Activated CD4-positive, alpha-beta memory T cell treated with anti-CD3 and anti-CD28 coated beads for 36 hours (primary cell): ENCODE measurements at regions not wholly inside any gene's neighbourhood (a gene's known extent, or its start where the extent isn't known, plus 50 kb on each side); places are given as distances from the start of the nearest gene placed in this dataset.
A peak's percentile ranks its signal among the peaks of the same experiment; 100 is the strongest.

Experiments used
- CTCF ChIA-PET: fragments of 350-600 bp; sonication (Branson Sonifier 250); formaldehyde crosslinking; loops from one replicate; lab custom pipeline; 2021; ENCODE audit warnings: antibody characterized with exemption, inconsistent platforms; lab: Charles Lee
- POLR2A ChIA-PET: fragments of 350-600 bp; sonication (Branson Sonifier 250); formaldehyde crosslinking; loops from one replicate; lab custom pipeline; 2021; ENCODE audit warnings: antibody characterized with exemption; lab: Charles Lee
- DNase-seq: peaks from one replicate; pipeline ENCODE4 v3.0.0-alpha.2; 2020
- H3K27ac Mint-ChIP-seq: one replicate; pipeline ENCODE4 v1.8.0; 2021; ENCODE audit warnings: mixed read lengths
- H3K27me3 Mint-ChIP-seq: one replicate; pipeline ENCODE4 v1.8.0; 2021; ENCODE audit warnings: mixed read lengths
- H3K36me3 Mint-ChIP-seq: one replicate; pipeline ENCODE4 v1.8.0; 2021; ENCODE audit warnings: mixed read lengths
- H3K4me1 Mint-ChIP-seq: one replicate; pipeline ENCODE4 v1.8.0; 2021; ENCODE audit warnings: low read depth, mixed read lengths
- H3K4me3 Mint-ChIP-seq: one replicate; pipeline ENCODE4 v1.8.0; 2021; ENCODE audit warnings: mild to moderate bottlenecking, mixed read lengths
- H3K9me3 Mint-ChIP-seq: one replicate; pipeline ENCODE4 v1.8.0; 2021; ENCODE audit warnings: mixed read lengths
- intact Hi-C: fragments of 100-400 bp; cut with micrococcal nuclease; formaldehyde crosslinking; loops from one replicate; pipeline ENCODE4 v1.15.1; 2023

DNA sequence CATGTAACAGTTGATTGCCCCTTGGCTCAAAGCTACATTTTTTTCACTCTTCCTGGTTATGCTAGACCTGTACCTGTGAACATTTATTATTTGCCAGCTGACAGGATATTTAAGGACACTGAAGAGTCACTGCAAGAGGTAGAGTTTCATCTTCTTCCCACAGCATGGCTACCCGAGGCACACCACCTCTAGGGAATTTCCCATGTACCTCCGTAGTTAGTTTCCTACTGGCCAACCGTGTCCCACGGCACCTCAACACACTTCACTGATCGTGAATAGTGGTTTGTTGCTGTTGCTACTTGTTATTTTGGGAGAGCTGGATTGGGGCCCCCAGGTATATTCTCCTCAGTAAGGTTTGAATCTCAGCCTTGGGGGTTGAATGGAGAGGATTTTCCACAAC is 648.6 kb downstream of the SEMA5A start:
- Mint-ChIP-seq H3K36me3 (no peaks in the 10 kb centered on the region), H3K9me3 (peaks cover 1% of the 10 kb centered on the region), H3K27me3 (no peaks in the 10 kb centered on the region), H3K27ac (no peak overlapping the region), H3K4me1 (no peaks in the 10 kb centered on the region), H3K4me3 (no peak overlapping the region)
- CTCF ChIA-PET = interaction anchor here (1.5 kb wide), 1 partner anchor 11 kb away, joined by 5 read pairs; no protein-coding TSS in a partner anchor
- intact Hi-C loops = no loop called here
- POLR2A ChIA-PET = no interaction called here
- no peak for DNase-seq

DNA sequence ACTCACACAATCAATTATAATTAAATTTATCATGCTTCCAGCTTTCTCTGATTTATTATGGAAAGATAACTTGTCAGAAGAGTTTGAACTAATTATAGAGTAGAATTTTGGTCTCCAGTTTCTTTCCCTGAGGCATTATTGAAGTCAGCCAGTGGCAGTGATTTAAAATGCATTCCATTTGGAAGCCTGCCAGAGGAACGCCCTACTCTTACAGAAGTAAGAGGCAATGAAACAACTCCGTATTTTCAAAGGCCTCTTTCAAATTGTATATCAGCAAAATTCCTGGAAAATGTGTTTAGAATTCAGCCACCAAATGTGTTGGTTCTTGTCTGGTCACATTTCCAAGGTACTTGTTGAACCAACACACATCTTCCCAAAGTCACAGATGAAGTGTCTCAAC is 640.9 kb downstream of the SEMA5A start:
- Mint-ChIP-seq H3K27me3 (no peaks in the 10 kb centered on the region), H3K9me3 (peaks cover 13% of the 10 kb centered on the region), H3K36me3 (no peaks in the 10 kb centered on the region), H3K27ac (no peak overlapping the region), H3K4me3 (no peak overlapping the region), H3K4me1 (no peaks in the 10 kb centered on the region)
- DNase-seq = no peak
- ChIA-PET CTCF (no interaction called here), POLR2A (no interaction called here)
- intact Hi-C loops = no loop called here

DNA sequence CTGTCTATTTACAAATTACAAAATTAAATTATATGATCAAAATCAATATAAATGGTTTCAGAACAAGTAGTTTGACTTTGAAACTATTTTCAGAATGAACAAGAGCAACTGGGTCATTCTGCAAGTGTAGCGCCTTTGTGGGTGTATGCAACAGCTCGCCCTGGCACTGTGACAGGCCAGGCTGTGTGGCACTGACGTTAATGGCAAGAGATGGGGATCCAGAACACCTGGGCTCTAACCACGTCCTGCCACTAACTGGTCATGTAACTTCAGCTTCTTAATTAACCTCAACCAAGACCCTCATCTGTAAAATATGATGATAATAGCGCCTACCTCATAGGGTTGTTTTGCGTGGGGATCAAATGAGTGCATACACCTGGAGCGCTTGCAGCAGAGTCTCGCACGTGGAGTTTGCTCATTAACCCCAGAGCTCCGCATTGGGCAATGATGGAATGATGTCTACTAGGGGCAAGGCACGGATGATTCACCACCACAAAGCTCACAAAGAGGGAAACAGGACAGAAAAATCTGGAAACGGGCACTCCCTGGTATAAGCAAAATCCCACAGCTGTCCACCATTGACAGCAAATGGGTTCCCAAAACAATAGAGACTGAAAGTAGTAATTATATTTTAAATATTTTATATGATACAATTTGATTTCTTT is 639.4 kb downstream of the SEMA5A start:
- peaks cover 13% of the 10 kb centered on the region for H3K9me3 Mint-ChIP-seq
- H3K27ac Mint-ChIP-seq = no peak overlapping the region
- no peak for DNase-seq
- intact Hi-C loops = no loop called here
- H3K36me3 Mint-ChIP-seq = no peaks in the 10 kb centered on the region
- no peaks in the 10 kb centered on the region for H3K4me1 Mint-ChIP-seq
- no peaks in the 10 kb centered on the region for H3K27me3 Mint-ChIP-seq
- H3K4me3 Mint-ChIP-seq = no peak overlapping the region
- CTCF ChIA-PET = no interaction called here
- POLR2A ChIA-PET = no interaction called here

DNA sequence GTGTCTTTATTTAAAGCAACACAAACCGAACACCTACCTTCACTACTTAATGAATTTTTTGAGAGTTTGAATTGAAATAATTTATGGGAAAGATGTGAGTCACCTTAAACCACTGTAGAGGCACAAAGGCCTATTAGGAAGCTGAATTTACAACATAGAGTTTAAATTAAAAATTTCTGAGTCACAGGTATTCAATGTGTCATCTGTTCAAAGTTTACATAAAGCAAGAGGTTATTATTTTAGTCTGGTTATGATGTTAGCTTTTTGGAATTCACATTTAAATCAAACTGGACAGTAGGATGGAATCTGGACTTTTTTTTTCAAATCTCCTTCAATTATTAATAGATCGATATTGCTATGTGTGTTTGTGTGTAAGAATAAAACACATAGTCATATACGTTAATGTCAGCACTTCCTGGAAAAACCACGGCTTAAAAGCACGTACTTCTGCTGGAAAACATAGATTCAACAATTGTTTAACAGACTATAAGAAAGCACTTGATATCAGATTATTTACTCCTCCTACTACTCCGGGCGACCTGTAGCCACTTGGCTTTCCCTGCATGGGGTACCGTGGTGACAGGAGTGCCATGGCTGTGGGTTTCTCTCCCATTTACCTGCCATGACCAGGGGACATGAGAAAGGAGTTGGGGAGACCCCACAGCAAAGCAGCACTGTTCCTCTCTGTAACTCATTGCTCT is 638.6 kb downstream of the SEMA5A start:
- H3K4me3 Mint-ChIP-seq = no peak overlapping the region
- intact Hi-C loops = no loop called here
- no peaks in the 10 kb centered on the region for H3K4me1 Mint-ChIP-seq
- DNase-seq = no peak
- POLR2A ChIA-PET = no interaction called here
- H3K27me3 Mint-ChIP-seq = no peaks in the 10 kb centered on the region
- H3K9me3 Mint-ChIP-seq = peaks cover 13% of the 10 kb centered on the region
- CTCF ChIA-PET = interaction anchor here (0.5 to 1.0 kb wide), 5 partner anchors 8 to 306 kb away, joined by 3 to 5 read pairs (median 3); no protein-coding TSS in a partner anchor
- no peaks in the 10 kb centered on the region for H3K36me3 Mint-ChIP-seq
- no peak overlapping the region for H3K27ac Mint-ChIP-seq

DNA sequence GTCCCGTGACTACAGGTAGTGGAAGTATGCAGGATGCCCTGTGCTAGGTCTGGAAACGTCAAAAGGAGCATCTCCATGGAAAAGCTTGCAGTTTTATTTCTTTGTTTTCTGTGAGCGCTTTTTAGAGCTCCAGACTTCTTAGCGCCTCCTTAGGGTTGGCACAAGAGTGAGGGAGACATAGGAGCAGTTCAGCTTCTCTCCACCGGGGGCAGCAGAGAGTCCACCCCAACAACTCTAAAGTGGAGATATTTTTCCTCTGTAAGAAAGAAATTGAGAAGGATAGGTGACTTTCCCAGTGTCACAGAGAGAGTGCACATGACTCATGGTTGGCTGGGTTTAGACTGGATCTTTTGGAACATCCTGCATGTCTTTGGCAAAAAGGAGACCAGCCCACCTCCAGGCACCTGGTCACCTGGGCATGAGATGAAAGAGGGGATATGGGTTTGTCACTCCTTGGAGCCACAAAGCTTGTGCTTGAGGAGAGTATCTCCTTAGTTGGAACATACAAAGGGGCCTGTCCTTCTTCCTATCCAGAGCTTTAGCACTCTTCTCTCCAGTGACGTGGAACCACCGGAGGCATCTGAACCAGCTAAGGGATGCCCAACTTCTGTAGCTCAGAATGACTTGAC is 637.7 kb downstream of the SEMA5A start:
- Mint-ChIP-seq H3K9me3 (peaks cover 9% of the 10 kb centered on the region), H3K27me3 (no peaks in the 10 kb centered on the region)
- CTCF ChIA-PET = interaction anchor here (0.5 to 1.0 kb wide), 5 partner anchors 9 to 305 kb away, joined by 3 to 5 read pairs (median 3); no protein-coding TSS in a partner anchor

DNA sequence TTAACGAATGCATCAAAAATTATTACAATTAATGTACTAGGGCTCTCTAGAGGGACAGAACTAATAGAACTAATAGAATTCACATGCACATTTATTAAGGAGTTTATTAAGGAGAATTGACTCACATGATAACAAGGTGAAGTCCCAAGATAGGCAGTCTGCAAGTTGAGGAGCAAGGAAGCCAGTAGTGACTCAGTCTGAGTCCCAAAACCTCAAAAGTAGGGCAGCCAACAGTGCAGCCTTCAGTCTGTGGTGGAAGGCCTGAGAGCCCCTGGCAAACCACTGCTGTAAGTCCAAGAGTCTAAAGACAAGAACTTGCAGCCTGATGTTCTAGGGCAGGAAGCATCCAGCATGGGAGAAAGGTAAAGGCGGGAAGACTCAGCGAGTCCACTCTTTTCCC is 633.8 kb downstream of the SEMA5A start:
- H3K27ac Mint-ChIP-seq = no peak overlapping the region
- peaks cover 5% of the 10 kb centered on the region for H3K9me3 Mint-ChIP-seq
- ChIA-PET POLR2A (no interaction called here), CTCF (no interaction called here)
- H3K27me3 Mint-ChIP-seq = no peaks in the 10 kb centered on the region
- intact Hi-C loops = no loop called here
- no peaks in the 10 kb centered on the region for H3K4me1 Mint-ChIP-seq
- DNase-seq = no peak
- no peak overlapping the region for H3K4me3 Mint-ChIP-seq
- H3K36me3 Mint-ChIP-seq = no peaks in the 10 kb centered on the region

More for the DNA sequence above, 637.7 kb downstream of the SEMA5A start:
- intact Hi-C loops = no loop called here
- DNase-seq = peak; percentile 39
- POLR2A ChIA-PET = no interaction called here
- Mint-ChIP-seq H3K27ac (no peak overlapping the region), H3K4me3 (no peak overlapping the region), H3K36me3 (no peaks in the 10 kb centered on the region), H3K4me1 (no peaks in the 10 kb centered on the region)

DNA sequence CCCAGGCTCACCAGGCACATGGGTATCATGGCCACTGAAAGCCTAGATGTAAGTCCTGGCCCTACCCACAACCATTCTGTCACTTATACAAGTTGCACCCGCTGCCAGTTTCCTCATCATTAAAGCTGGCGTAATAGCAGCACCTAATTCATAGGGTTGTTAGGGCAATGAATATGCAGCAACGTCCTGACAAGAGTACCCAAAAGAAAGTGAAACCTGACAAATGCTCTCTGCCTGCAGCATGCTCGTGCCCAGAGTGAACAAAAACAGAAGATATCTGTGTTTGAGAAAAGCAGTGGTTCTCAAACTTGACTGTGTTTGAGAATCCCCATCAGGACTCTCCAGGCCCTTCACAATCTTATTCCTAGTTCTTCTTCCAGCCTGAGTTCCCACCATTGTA is 632.4 kb downstream of the SEMA5A start:
- POLR2A ChIA-PET = no interaction called here
- Mint-ChIP-seq H3K27me3 (no peaks in the 10 kb centered on the region), H3K27ac (no peak overlapping the region)

DNA sequence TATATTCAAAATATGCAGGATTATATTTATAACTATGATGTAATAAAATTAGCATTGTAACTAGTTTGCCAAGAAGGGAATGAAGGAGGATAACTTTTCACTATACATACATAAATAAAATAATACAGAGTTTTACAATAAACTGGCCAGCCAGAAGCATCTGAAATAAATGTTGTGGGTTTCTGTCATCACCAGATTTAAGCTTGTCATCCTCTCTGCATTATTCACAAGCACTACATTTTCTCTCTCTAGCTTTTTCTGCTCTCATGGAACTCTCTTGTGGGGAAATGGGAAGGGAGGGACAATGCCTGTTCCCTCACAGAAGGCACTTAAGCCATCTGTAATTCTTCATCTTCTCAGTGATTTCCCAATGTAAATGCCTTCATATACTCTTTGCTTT is 626.8 kb downstream of the SEMA5A start:
- Mint-ChIP-seq H3K36me3 (no peaks in the 10 kb centered on the region), H3K27me3 (no peaks in the 10 kb centered on the region), H3K9me3 (peaks cover 3% of the 10 kb centered on the region), H3K4me3 (no peak overlapping the region), H3K4me1 (no peaks in the 10 kb centered on the region), H3K27ac (no peak overlapping the region)
- CTCF ChIA-PET = no interaction called here
- POLR2A ChIA-PET = no interaction called here
- no peak for DNase-seq
- intact Hi-C loops = no loop called here

More for the DNA sequence above, 632.4 kb downstream of the SEMA5A start:
- CTCF ChIA-PET = no interaction called here
- H3K4me3 Mint-ChIP-seq = no peak overlapping the region
- no peak for DNase-seq
- intact Hi-C loops = no loop called here
- no peaks in the 10 kb centered on the region for H3K4me1 Mint-ChIP-seq
- H3K36me3 Mint-ChIP-seq = no peaks in the 10 kb centered on the region
- peaks cover 5% of the 10 kb centered on the region for H3K9me3 Mint-ChIP-seq

DNA sequence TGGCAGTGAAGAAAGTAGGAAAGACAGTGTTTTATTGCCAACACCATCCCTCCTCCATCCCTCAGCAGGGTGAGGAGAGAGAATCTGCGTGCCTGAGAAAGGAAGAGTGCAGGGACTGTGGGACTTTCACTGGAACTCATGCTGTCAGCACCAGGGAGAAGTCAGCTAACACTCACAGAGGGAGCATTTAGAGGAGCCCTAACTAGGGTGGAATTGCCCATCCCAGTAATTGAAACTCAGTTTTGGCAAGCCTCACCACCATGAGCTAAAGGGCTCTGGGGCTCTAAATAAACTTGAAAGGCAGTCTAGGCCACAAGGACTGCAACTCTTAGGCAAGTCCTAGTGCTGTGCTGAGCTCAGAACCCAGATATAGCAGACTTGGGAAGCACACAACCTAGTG is 622.3 kb downstream of the SEMA5A start:
- POLR2A ChIA-PET = no interaction called here
- H3K27ac Mint-ChIP-seq = no peak overlapping the region
- no peaks in the 10 kb centered on the region for H3K4me1 Mint-ChIP-seq
- H3K27me3 Mint-ChIP-seq = no peaks in the 10 kb centered on the region
- H3K9me3 Mint-ChIP-seq = peaks cover 14% of the 10 kb centered on the region
- H3K36me3 Mint-ChIP-seq = no peaks in the 10 kb centered on the region
- intact Hi-C loops = no loop called here
- no peak overlapping the region for H3K4me3 Mint-ChIP-seq
- CTCF ChIA-PET = interaction anchor here (0.7 kb wide), 1 partner anchor 16 kb away, joined by 3 read pairs; no protein-coding TSS in a partner anchor
- no peak for DNase-seq

DNA sequence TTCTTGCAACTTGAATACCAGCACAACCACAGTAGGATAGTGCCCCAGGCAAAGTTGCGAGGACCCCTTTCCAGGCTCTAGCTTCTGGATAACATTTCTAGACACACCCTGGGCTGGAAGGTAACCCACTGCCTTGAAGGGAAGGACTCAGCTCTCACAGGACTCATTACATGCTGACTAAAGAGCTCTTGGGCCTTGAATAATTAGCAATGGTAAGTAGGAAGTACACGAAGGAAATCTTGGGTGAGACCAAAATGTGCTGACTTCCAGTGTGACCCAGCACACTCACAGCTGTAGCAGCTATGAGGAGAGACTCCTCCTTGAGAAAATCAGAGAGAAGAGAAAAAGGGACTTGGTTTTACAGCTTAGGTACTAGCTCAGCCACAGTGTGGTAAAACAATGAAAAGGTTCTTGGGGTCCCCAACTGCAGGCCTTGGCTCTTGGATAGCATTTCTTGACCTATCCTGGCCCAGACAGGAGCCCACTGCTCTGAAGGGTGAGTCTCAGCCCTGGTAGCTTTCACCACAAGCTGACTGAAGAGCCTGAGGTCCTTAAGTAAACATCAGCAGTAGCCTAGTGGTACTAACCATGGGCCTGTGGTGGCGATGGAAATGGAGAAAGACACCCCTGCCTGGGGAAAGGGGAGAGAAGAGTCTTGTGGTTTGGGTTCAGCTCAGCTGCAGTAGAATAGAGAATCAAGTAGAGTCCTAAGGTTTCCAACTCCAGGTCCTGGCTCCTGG is 621.7 kb downstream of the SEMA5A start:
- H3K4me3 Mint-ChIP-seq = no peak overlapping the region
- DNase-seq = no peak
- H3K27me3 Mint-ChIP-seq = no peaks in the 10 kb centered on the region
- intact Hi-C loops = no loop called here
- H3K27ac Mint-ChIP-seq = no peak overlapping the region
- H3K4me1 Mint-ChIP-seq = no peaks in the 10 kb centered on the region
- CTCF ChIA-PET = no interaction called here
- H3K9me3 Mint-ChIP-seq = peaks cover 14% of the 10 kb centered on the region
- POLR2A ChIA-PET = no interaction called here
- H3K36me3 Mint-ChIP-seq = no peaks in the 10 kb centered on the region

DNA sequence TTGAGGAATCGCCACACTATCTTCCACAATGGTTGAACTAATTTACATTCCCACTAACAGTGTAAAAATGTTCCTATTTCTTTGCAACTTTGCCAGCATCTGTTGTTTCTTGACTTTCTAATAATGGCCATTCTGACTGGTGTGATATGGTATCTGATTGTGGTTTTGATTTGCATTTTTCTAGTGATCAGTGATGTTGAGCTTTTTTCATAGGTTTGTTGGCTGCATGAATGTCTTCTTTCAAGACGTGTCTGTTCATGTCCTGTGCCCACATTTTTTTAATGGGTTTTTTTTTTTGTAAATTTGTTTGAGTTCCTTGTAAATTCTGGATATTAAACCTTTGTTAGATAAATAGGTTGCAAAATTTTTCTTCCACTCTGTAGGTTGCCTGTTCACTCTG is 615.9 kb downstream of the SEMA5A start:
- H3K27ac Mint-ChIP-seq = no peak overlapping the region
- H3K9me3 Mint-ChIP-seq = peaks cover 10% of the 10 kb centered on the region
- intact Hi-C loops = no loop called here
- no peaks in the 10 kb centered on the region for H3K4me1 Mint-ChIP-seq
- no peaks in the 10 kb centered on the region for H3K27me3 Mint-ChIP-seq
- POLR2A ChIA-PET = no interaction called here
- no peak overlapping the region for H3K4me3 Mint-ChIP-seq
- DNase-seq = no peak
- CTCF ChIA-PET = no interaction called here
- no peaks in the 10 kb centered on the region for H3K36me3 Mint-ChIP-seq

DNA sequence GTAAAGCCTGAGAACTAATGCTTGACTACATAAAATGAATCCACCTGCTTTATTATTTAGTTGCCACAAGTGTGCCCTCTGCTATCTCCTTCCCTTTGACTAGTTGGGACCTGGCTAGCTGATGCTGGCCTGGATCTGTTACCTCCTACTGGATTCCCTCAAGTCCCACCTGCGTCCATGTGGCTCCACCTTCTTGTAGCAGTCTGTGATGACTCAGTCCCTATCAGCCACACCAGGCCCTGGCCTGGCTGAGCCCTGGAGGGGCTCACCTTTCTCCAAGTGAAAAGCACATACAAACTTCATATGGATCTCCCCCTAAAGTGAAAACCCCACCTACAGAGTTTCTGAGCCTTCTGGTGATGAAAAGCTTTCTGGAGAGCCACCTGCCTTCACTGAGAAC is 611.4 kb downstream of the SEMA5A start:
- intact Hi-C loops = no loop called here
- ChIA-PET POLR2A (no interaction called here), CTCF (interaction anchor here (0.7 kb wide), 1 partner anchor 94 kb away, joined by 3 read pairs; no protein-coding TSS in a partner anchor)
- Mint-ChIP-seq H3K27ac (no peak overlapping the region), H3K4me1 (no peaks in the 10 kb centered on the region), H3K9me3 (peaks cover 17% of the 10 kb centered on the region), H3K36me3 (no peaks in the 10 kb centered on the region), H3K27me3 (no peaks in the 10 kb centered on the region), H3K4me3 (no peak overlapping the region)
- DNase-seq = no peak
